WTC11 (cell line): ENCODE measurements at regions not wholly inside any gene's neighbourhood (a gene's known extent, or its start where the extent isn't known, plus 50 kb on each side); places are given as distances from the start of the nearest gene placed in this dataset.
A peak's percentile ranks its signal among the peaks of the same experiment; 100 is the strongest.

Experiments used
- ATAC-seq: fragments of 200-7000 bp; cut with Tn5 transposase; 2 replicates; pipeline ENCODE4 v1.10.0; 2021; ENCODE audit warnings: mild to moderate bottlenecking, moderate library complexity
- CTCF ChIA-PET: fragments of 300-600 bp; sonication (Branson Sonifier 250); formaldehyde crosslinking; loops from one replicate; lab custom pipeline; 2021; ENCODE audit warnings: antibody characterized with exemption; lab: Charles Lee
- POLR2A ChIA-PET: fragments of 350-600 bp; sonication (Branson Sonifier 250); formaldehyde crosslinking; loops from one replicate; lab custom pipeline; 2021; ENCODE audit warnings: antibody characterized with exemption; lab: Charles Lee
- DNase-seq: peaks from one replicate; pipeline ENCODE4 v3.0.0; 2021; ENCODE audit warnings: low spot score
- H3K27ac Mint-ChIP-seq: 2 replicates; pipeline ENCODE4 v1.8.0; 2021; ENCODE audit warnings: mixed read lengths
- H3K27me3 Mint-ChIP-seq: 2 replicates; pipeline ENCODE4 v1.8.0; 2021; ENCODE audit warnings: low read depth, mild to moderate bottlenecking, moderate library complexity, mixed read lengths
- H3K36me3 Mint-ChIP-seq: 2 replicates; pipeline ENCODE4 v1.8.0; 2021; ENCODE audit warnings: mixed read lengths
- H3K4me1 Mint-ChIP-seq: 2 replicates; pipeline ENCODE4 v1.8.0; 2022; ENCODE audit warnings: mixed read lengths
- H3K4me3 Mint-ChIP-seq: 2 replicates; pipeline ENCODE4 v1.8.0; 2021; ENCODE audit warnings: mild to moderate bottlenecking, moderate library complexity, mixed read lengths
- H3K9me3 Mint-ChIP-seq: 2 replicates; pipeline ENCODE4 v1.8.0; 2021; ENCODE audit warnings: mixed read lengths
- CBFB ChIP-seq: sonication (generic); formaldehyde crosslinking; IDR thresholded peaks from 2 replicates; pipeline ENCODE4 v1.8.1; 2022; ENCODE audit warnings: mild to moderate bottlenecking, low read depth, missing genetic modification reagents
- CREB1 ChIP-seq: sonication (generic); formaldehyde crosslinking; IDR thresholded peaks from 2 replicates; pipeline ENCODE4 v1.8.0; 2023; ENCODE audit warnings: mild to moderate bottlenecking, missing genetic modification reagents
- ELF4 ChIP-seq: sonication (generic); formaldehyde crosslinking; IDR thresholded peaks from 2 replicates; pipeline ENCODE4 v1.8.1; 2022; ENCODE audit warnings: low read depth, mild to moderate bottlenecking, moderate library complexity, missing genetic modification reagents
- ESRRA ChIP-seq: sonication (generic); formaldehyde crosslinking; IDR thresholded peaks from 2 replicates; pipeline ENCODE4 v1.8.1; 2022; ENCODE audit warnings: mild to moderate bottlenecking, missing genetic modification reagents, borderline replicate concordance
- GRHL2 ChIP-seq: fragments of 250-450 bp; sonication (Bioruptor Pico); IDR thresholded peaks from 2 replicates; pipeline ENCODE4 v1.8.0; 2022; ENCODE audit warnings: mild to moderate bottlenecking, moderate library complexity; ENCODE audit not compliant: insufficient replicate concordance, severe bottlenecking
- GTF2I ChIP-seq: fragments of 250-450 bp; sonication (Bioruptor Pico); conservative IDR thresholded peaks from 2 replicates; pipeline ENCODE4 v1.4.0; 2021; ENCODE audit warnings: mild to moderate bottlenecking
- KAT7 ChIP-seq: sonication (generic); formaldehyde crosslinking; IDR thresholded peaks from 2 replicates; pipeline ENCODE4 v1.8.1; 2023; ENCODE audit warnings: missing genetic modification reagents, mild to moderate bottlenecking, borderline replicate concordance
- NR2C2 ChIP-seq: sonication (generic); formaldehyde crosslinking; IDR thresholded peaks from 2 replicates; pipeline ENCODE4 v1.8.0; 2022; ENCODE audit warnings: mild to moderate bottlenecking, missing genetic modification reagents
- OVOL2 ChIP-seq: fragments of 250-450 bp; sonication (Bioruptor Pico); IDR thresholded peaks from 2 replicates; pipeline ENCODE4 v1.9.0; 2021; ENCODE audit warnings: mild to moderate bottlenecking, borderline replicate concordance
- PRRX2 ChIP-seq: fragments of 250-450 bp; sonication (Bioruptor Pico); IDR thresholded peaks from 2 replicates; pipeline ENCODE4 v1.8.0; 2021; ENCODE audit warnings: mild to moderate bottlenecking
- SMAD4 ChIP-seq: sonication (generic); formaldehyde crosslinking; IDR thresholded peaks from 2 replicates; pipeline ENCODE4 v1.8.0; 2022; ENCODE audit warnings: mild to moderate bottlenecking, missing genetic modification reagents
- ZNF138 ChIP-seq: sonication (generic); formaldehyde crosslinking; conservative IDR thresholded peaks from 2 replicates; pipeline ENCODE4 v1.8.1; 2022; ENCODE audit warnings: mild to moderate bottlenecking, moderate library complexity, missing genetic modification reagents
- ZNF416 ChIP-seq: fragments of 250-450 bp; sonication (Bioruptor Pico); IDR thresholded peaks from 2 replicates; pipeline ENCODE4 v1.9.0; 2021; ENCODE audit warnings: mild to moderate bottlenecking, inconsistent platforms
- ZNF671 ChIP-seq: fragments of 250-450 bp; sonication (Bioruptor Pico); IDR thresholded peaks from 2 replicates; pipeline ENCODE4 v1.8.0; 2021; ENCODE audit warnings: mild to moderate bottlenecking
- TF ChIP-seq, protein P1 (sequence below): sonication (generic); formaldehyde crosslinking; IDR thresholded peaks from 2 replicates; pipeline ENCODE4 v1.8.0; 2022; ENCODE audit warnings: mild to moderate bottlenecking, missing genetic modification reagents
- TF ChIP-seq, protein P2 (sequence below): fragments of 250-450 bp; sonication (Bioruptor Pico); IDR thresholded peaks from 2 replicates; pipeline ENCODE4 v1.9.0; 2021; ENCODE audit warnings: mild to moderate bottlenecking
- TF ChIP-seq, protein P3 (sequence below): fragments of 250-450 bp; sonication (Bioruptor Pico); IDR thresholded peaks from 2 replicates; pipeline ENCODE4 v1.9.0; 2021; ENCODE audit warnings: mild to moderate bottlenecking
- TF ChIP-seq, protein P4 (sequence below): fragments of 250-450 bp; sonication (Bioruptor Pico); IDR thresholded peaks from 2 replicates; pipeline ENCODE4 v2.1.2; 2022; ENCODE audit warnings: mild to moderate bottlenecking, moderate library complexity
- TF ChIP-seq, protein P5 (sequence below): fragments of 250-450 bp; sonication (Bioruptor Pico); IDR thresholded peaks from 2 replicates; pipeline ENCODE4 v1.8.0; 2021; ENCODE audit warnings: mild to moderate bottlenecking
- TF ChIP-seq, protein P6 (sequence below): sonication (generic); formaldehyde crosslinking; IDR thresholded peaks from 2 replicates; pipeline ENCODE4 v1.8.1; 2022; ENCODE audit warnings: low read depth, missing genetic modification reagents, borderline replicate concordance
- TF ChIP-seq, protein P7 (sequence below): sonication (generic); formaldehyde crosslinking; IDR thresholded peaks from 2 replicates; pipeline ENCODE4 v1.8.0; 2022; ENCODE audit warnings: missing genetic modification reagents

DNA sequence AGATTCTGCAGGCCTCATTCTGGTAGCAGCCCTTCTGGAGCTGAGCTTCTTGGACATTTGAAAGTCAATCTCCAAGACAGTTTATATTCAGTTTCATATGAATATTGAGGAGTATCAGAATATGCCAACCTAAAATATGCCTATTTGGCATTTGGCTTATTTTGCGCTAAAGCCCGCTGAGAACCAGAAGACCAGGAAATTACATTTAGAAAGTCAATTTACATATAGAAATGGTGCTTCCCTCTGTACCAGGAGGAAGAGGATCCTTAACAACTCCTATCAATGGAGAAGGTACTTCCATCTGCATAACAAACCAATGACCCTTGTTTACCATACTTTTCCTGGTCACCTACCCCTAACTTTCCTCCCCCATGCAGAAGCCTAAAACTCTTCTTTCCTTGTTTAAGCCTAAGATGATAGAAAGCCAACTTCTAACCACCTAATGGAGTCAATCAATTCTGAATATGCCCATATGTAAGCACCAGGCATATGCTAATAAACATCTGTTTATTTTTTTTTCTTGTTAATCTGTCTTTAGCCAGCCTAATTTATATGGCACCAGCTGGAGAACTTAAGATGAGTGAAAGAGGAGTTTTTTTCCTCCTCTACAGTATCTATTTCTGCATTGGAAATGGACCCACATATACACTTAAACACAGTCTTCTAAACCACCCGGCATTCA, 57.0 kb upstream of the DYNC1I2 start:
- peaks cover 77% of the 10 kb centered on the region for H3K9me3 Mint-ChIP-seq
- H3K27ac Mint-ChIP-seq: no peak overlapping the region
- H3K4me1 Mint-ChIP-seq: peaks cover 6% of the 10 kb centered on the region; the same call in 1 of the 2 replicates
- ATAC-seq (0 out of 2 replicates have a peak, but pooled peaks have one; percentile 38), DNase-seq (no peak)
- no peak for TF ChIP-seq ZNF416 (CRISPR knock-in tag)
- TF ChIP-seq, protein P1, sequence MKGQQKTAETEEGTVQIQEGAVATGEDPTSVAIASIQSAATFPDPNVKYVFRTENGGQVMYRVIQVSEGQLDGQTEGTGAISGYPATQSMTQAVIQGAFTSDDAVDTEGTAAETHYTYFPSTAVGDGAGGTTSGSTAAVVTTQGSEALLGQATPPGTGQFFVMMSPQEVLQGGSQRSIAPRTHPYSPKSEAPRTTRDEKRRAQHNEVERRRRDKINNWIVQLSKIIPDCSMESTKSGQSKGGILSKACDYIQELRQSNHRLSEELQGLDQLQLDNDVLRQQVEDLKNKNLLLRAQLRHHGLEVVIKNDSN: no peak
- TF ChIP-seq, protein P2, sequence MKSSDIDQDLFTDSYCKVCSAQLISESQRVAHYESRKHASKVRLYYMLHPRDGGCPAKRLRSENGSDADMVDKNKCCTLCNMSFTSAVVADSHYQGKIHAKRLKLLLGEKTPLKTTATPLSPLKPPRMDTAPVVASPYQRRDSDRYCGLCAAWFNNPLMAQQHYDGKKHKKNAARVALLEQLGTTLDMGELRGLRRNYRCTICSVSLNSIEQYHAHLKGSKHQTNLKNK (CRISPR knock-in tag): no peak
- TF ChIP-seq, protein P3, sequence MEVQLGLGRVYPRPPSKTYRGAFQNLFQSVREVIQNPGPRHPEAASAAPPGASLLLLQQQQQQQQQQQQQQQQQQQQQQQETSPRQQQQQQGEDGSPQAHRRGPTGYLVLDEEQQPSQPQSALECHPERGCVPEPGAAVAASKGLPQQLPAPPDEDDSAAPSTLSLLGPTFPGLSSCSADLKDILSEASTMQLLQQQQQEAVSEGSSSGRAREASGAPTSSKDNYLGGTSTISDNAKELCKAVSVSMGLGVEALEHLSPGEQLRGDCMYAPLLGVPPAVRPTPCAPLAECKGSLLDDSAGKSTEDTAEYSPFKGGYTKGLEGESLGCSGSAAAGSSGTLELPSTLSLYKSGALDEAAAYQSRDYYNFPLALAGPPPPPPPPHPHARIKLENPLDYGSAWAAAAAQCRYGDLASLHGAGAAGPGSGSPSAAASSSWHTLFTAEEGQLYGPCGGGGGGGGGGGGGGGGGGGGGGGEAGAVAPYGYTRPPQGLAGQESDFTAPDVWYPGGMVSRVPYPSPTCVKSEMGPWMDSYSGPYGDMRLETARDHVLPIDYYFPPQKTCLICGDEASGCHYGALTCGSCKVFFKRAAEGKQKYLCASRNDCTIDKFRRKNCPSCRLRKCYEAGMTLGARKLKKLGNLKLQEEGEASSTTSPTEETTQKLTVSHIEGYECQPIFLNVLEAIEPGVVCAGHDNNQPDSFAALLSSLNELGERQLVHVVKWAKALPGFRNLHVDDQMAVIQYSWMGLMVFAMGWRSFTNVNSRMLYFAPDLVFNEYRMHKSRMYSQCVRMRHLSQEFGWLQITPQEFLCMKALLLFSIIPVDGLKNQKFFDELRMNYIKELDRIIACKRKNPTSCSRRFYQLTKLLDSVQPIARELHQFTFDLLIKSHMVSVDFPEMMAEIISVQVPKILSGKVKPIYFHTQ (CRISPR knock-in tag): no peak
- TF ChIP-seq OVOL2 (CRISPR knock-in tag): no peak
- TF ChIP-seq SMAD4: no peak
- no peak for TF ChIP-seq GTF2I
- TF ChIP-seq, protein P4, sequence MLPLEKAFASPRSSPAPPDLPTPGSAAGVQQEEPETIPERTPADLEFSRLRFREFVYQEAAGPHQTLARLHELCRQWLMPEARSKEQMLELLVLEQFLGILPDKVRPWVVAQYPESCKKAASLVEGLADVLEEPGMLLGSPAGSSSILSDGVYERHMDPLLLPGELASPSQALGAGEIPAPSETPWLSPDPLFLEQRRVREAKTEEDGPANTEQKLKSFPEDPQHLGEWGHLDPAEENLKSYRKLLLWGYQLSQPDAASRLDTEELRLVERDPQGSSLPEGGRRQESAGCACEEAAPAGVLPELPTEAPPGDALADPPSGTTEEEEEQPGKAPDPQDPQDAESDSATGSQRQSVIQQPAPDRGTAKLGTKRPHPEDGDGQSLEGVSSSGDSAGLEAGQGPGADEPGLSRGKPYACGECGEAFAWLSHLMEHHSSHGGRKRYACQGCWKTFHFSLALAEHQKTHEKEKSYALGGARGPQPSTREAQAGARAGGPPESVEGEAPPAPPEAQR: no peak
- no peak for TF ChIP-seq PRRX2
- TF ChIP-seq ZNF138 (CRISPR knock-in tag): no peak
- no peak for TF ChIP-seq ZNF671 (CRISPR knock-in tag)
- no peak for TF ChIP-seq ELF4 (CRISPR knock-in tag)
- TF ChIP-seq CREB1 (CRISPR knock-in tag): no peak
- no peak for TF ChIP-seq ESRRA (CRISPR knock-in tag)
- TF ChIP-seq KAT7: no peak
- no peak for TF ChIP-seq GRHL2 (CRISPR knock-in tag)
- no peak overlapping the region for H3K4me3 Mint-ChIP-seq
- peaks cover 67% of the 10 kb centered on the region for H3K36me3 Mint-ChIP-seq
- ChIA-PET POLR2A (no interaction called here), CTCF (no interaction called here)
- peaks cover 6% of the 10 kb centered on the region; the same call in 1 of the 2 replicates for H3K27me3 Mint-ChIP-seq

DNA sequence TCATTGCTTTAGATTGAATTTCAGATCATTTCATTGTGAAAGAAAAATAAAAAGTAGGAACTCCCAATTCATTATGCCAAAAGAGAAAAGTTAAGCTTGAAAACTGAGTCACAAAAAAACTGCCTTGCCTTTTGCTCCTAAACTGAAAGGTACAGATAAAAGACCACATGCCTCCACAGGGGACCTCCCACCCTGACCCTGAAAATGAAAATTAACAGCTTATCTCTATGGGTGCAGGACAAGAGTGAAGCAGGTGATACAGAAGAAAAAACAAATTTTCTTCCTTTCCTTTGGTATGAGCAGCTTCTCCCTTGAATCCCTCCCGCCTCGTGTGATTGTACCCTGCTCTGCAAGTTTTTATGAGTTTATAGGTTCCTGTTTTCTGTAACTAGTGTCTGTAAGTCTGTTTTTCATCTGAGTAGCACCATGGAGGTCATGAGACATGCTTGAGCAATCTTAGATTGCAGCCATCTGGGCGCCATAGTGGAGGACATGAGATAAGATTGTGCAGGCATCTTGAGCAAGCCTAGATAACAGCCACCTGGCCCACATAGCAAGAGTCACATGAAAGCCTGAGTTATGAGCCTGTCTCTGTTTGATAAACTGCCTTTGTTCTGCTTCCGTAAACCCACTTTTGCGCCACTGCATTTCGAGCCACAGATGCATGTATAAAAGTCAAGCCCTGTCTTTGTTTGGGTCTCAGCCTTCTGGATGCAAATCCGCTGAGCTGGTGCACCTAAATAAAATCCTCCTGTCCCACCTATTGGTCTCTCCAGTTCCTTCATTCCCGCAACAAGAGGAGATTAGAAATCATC, 56.2 kb upstream of the DYNC1I2 start:
- H3K36me3 Mint-ChIP-seq: peaks cover 61% of the 10 kb centered on the region
- H3K27me3 Mint-ChIP-seq: peaks cover 4% of the 10 kb centered on the region; the same call in 1 of the 2 replicates
- no peak overlapping the region for H3K4me3 Mint-ChIP-seq
- CTCF ChIA-PET: no interaction called here
- POLR2A ChIA-PET: no interaction called here
- DNase-seq: no peak
- peaks cover 6% of the 10 kb centered on the region; the same call in 1 of the 2 replicates for H3K4me1 Mint-ChIP-seq
- H3K27ac Mint-ChIP-seq: no peak overlapping the region
- ATAC-seq: no peak
- peaks cover 69% of the 10 kb centered on the region for H3K9me3 Mint-ChIP-seq
- TF ChIP-seq NR2C2 (CRISPR knock-in tag) (no peak), OVOL2 (CRISPR knock-in tag) (no peak), CBFB (CRISPR knock-in tag) (no peak)
- TF ChIP-seq, protein P5, sequence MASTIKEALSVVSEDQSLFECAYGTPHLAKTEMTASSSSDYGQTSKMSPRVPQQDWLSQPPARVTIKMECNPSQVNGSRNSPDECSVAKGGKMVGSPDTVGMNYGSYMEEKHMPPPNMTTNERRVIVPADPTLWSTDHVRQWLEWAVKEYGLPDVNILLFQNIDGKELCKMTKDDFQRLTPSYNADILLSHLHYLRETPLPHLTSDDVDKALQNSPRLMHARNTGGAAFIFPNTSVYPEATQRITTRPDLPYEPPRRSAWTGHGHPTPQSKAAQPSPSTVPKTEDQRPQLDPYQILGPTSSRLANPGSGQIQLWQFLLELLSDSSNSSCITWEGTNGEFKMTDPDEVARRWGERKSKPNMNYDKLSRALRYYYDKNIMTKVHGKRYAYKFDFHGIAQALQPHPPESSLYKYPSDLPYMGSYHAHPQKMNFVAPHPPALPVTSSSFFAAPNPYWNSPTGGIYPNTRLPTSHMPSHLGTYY (CRISPR knock-in tag): no peak
- TF ChIP-seq, protein P6, sequence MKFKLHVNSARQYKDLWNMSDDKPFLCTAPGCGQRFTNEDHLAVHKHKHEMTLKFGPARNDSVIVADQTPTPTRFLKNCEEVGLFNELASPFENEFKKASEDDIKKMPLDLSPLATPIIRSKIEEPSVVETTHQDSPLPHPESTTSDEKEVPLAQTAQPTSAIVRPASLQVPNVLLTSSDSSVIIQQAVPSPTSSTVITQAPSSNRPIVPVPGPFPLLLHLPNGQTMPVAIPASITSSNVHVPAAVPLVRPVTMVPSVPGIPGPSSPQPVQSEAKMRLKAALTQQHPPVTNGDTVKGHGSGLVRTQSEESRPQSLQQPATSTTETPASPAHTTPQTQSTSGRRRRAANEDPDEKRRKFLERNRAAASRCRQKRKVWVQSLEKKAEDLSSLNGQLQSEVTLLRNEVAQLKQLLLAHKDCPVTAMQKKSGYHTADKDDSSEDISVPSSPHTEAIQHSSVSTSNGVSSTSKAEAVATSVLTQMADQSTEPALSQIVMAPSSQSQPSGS (CRISPR knock-in tag): no peak
- TF ChIP-seq, protein P7, sequence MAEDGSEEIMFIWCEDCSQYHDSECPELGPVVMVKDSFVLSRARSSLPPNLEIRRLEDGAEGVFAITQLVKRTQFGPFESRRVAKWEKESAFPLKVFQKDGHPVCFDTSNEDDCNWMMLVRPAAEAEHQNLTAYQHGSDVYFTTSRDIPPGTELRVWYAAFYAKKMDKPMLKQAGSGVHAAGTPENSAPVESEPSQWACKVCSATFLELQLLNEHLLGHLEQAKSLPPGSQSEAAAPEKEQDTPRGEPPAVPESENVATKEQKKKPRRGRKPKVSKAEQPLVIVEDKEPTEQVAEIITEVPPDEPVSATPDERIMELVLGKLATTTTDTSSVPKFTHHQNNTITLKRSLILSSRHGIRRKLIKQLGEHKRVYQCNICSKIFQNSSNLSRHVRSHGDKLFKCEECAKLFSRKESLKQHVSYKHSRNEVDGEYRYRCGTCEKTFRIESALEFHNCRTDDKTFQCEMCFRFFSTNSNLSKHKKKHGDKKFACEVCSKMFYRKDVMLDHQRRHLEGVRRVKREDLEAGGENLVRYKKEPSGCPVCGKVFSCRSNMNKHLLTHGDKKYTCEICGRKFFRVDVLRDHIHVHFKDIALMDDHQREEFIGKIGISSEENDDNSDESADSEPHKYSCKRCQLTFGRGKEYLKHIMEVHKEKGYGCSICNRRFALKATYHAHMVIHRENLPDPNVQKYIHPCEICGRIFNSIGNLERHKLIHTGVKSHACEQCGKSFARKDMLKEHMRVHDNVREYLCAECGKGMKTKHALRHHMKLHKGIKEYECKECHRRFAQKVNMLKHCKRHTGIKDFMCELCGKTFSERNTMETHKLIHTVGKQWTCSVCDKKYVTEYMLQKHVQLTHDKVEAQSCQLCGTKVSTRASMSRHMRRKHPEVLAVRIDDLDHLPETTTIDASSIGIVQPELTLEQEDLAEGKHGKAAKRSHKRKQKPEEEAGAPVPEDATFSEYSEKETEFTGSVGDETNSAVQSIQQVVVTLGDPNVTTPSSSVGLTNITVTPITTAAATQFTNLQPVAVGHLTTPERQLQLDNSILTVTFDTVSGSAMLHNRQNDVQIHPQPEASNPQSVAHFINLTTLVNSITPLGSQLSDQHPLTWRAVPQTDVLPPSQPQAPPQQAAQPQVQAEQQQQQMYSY (CRISPR knock-in tag): no peak
